Fibroblast of villous mesenchyme (primary cell): ENCODE measurements at regions not wholly inside any gene's neighbourhood (a gene's known extent, or its start where the extent isn't known, plus 50 kb on each side); places are given as distances from the start of the nearest gene placed in this dataset.
A peak's percentile ranks its signal among the peaks of the same experiment; 100 is the strongest.

ENCODE experiments used
- DNase-seq: peaks from one replicate; pipeline ENCODE4 v3.0.0-alpha.2; 2010; ENCODE audit warnings: low read depth
- H3K4me3 ChIP-seq: 2 replicates; pipeline ENCODE4 v1.5.1; 2011; ENCODE audit warnings: low read depth, mild to moderate bottlenecking, low read length
- CTCF ChIP-seq: IDR thresholded peaks from 2 replicates; pipeline ENCODE4 v1.5.1; 2012; ENCODE audit warnings: low read depth, mild to moderate bottlenecking, low read length; ENCODE audit not compliant: insufficient read depth

GRCh38 chr13:40452741-40453334 is 213.6 kb downstream of the FOXO1 start:
- DNase-seq = no peak
- TF ChIP-seq CTCF = no peak
- no peak overlapping the region for H3K4me3 ChIP-seq

GRCh38 chr13:40453351-40454021 is 213.0 kb downstream of the FOXO1 start:
- H3K4me3 ChIP-seq = no peak overlapping the region
- peak; percentile 8 for DNase-seq
- TF ChIP-seq CTCF = no peak

- no peak for DNase-seq
- no peak for TF ChIP-seq CTCF
- no peak overlapping the region for H3K4me3 ChIP-seq
Observed at GRCh38 chr13:40456397-40456953, 210.0 kb downstream of the FOXO1 start.

- no peak for DNase-seq
- H3K4me3 ChIP-seq = no peak overlapping the region
- TF ChIP-seq CTCF = no peak
Observed at GRCh38 chr13:40456979-40457553, 209.4 kb downstream of the FOXO1 start.

- no peak for DNase-seq
- no peak overlapping the region for H3K4me3 ChIP-seq
- TF ChIP-seq CTCF = no peak
Observed at GRCh38 chr13:40457929-40458719, 208.3 kb downstream of the FOXO1 start.

GRCh38 chr13:40458720-40458990 is 207.8 kb downstream of the FOXO1 start:
- H3K4me3 ChIP-seq = no peak overlapping the region
- TF ChIP-seq CTCF = no peak
- no peak for DNase-seq
